ENCODE measurements at regions not wholly inside any gene's neighbourhood (a gene's known extent, or its start where the extent isn't known, plus 50 kb on each side); places are given as distances from the start of the nearest gene placed in this dataset.

GRCh38 chr11:70861559-70861958 is 390.8 kb downstream of the SHANK2 start:
- 39 to 50% (median 46%) methylated on average over 2 of the region's 2 CpGs for WGBS, 3 donors
- no peaks in the 10 kb centered on the region for H3K4me1 ChIP-seq (ENCODE audit: insufficient read depth)
- no peaks in the 10 kb centered on the region for H3K9me3 ChIP-seq
- no peaks in the 10 kb centered on the region for H3K27me3 ChIP-seq
- H3K4me3 ChIP-seq: no peak overlapping the region
- H3K36me3 ChIP-seq: no peaks in the 10 kb centered on the region
- no peak for DNase-seq
- TF ChIP-seq POLR2A (IDR thresholded peaks at IDR 0.05) (no peak), CTCF (IDR thresholded peaks at IDR 0.05) (no peak), EP300 (IDR thresholded peaks at IDR 0.05) (no peak)
- no peak overlapping the region for H3K27ac ChIP-seq
- intact Hi-C loops (cut with DNase I): no loop called here

GRCh38 chr11:70862093-70862492 is 390.3 kb downstream of the SHANK2 start:
- intact Hi-C loops (cut with DNase I): no loop called here
- H3K4me1 ChIP-seq (ENCODE audit: insufficient read depth): no peaks in the 10 kb centered on the region
- H3K27ac ChIP-seq: no peak overlapping the region
- no peaks in the 10 kb centered on the region for H3K36me3 ChIP-seq
- no peak for DNase-seq
- no peak overlapping the region for H3K4me3 ChIP-seq
- WGBS, 3 donors: 62 to 66% (median 63%) methylated on average over 6 of the region's 6 CpGs
- H3K27me3 ChIP-seq: no peaks in the 10 kb centered on the region
- H3K9me3 ChIP-seq: no peaks in the 10 kb centered on the region
- TF ChIP-seq EP300 (IDR thresholded peaks at IDR 0.05) (no peak), POLR2A (IDR thresholded peaks at IDR 0.05) (no peak), CTCF (IDR thresholded peaks at IDR 0.05) (no peak)

GRCh38 chr11:70863186-70863585 is 389.2 kb downstream of the SHANK2 start:
- H3K27me3 ChIP-seq: no peaks in the 10 kb centered on the region
- WGBS, 3 donors: 80 to 85% (median 83%) methylated on average over 9 of the region's 9 CpGs
- H3K4me1 ChIP-seq (ENCODE audit: insufficient read depth): no peaks in the 10 kb centered on the region
- no peak overlapping the region for H3K4me3 ChIP-seq
- DNase-seq: no peak
- no peaks in the 10 kb centered on the region for H3K36me3 ChIP-seq
- H3K9me3 ChIP-seq: no peaks in the 10 kb centered on the region
- intact Hi-C loops (cut with DNase I): no loop called here
- TF ChIP-seq EP300 (IDR thresholded peaks at IDR 0.05): no peak
- TF ChIP-seq CTCF (IDR thresholded peaks at IDR 0.05): no peak
- no peak for TF ChIP-seq POLR2A (IDR thresholded peaks at IDR 0.05)
- H3K27ac ChIP-seq: no peak overlapping the region

GRCh38 chr11:70863993-70864392 is 388.4 kb downstream of the SHANK2 start:
- H3K9me3 ChIP-seq: no peaks in the 10 kb centered on the region
- no peak overlapping the region for H3K4me3 ChIP-seq
- H3K27ac ChIP-seq: no peak overlapping the region
- H3K27me3 ChIP-seq: no peaks in the 10 kb centered on the region
- TF ChIP-seq CTCF (IDR thresholded peaks at IDR 0.05) (no peak), POLR2A (IDR thresholded peaks at IDR 0.05) (no peak), EP300 (IDR thresholded peaks at IDR 0.05) (no peak)
- WGBS, 3 donors: 70 to 77% (median 73%) methylated on average over 4 of the region's 4 CpGs
- intact Hi-C loops (cut with DNase I): no loop called here
- no peaks in the 10 kb centered on the region for H3K4me1 ChIP-seq (ENCODE audit: insufficient read depth)
- H3K36me3 ChIP-seq: no peaks in the 10 kb centered on the region
- DNase-seq: no peak

GRCh38 chr11:70865356-70865755 is 387.0 kb downstream of the SHANK2 start:
- intact Hi-C loops (cut with DNase I): no loop called here
- DNase-seq: no peak
- Histone ChIP-seq H3K36me3 (no peaks in the 10 kb centered on the region), H3K4me3 (no peak overlapping the region), H3K27ac (no peak overlapping the region), H3K9me3 (no peaks in the 10 kb centered on the region), H3K27me3 (no peaks in the 10 kb centered on the region), H3K4me1 (ENCODE audit: insufficient read depth) (no peaks in the 10 kb centered on the region)
- TF ChIP-seq CTCF (IDR thresholded peaks at IDR 0.05): no peak
- no peak for TF ChIP-seq EP300 (IDR thresholded peaks at IDR 0.05)
- no peak for TF ChIP-seq POLR2A (IDR thresholded peaks at IDR 0.05)
- WGBS, 3 donors: 84 to 88% (median 85%) methylated on average over 10 of the region's 10 CpGs

Data from ovary (tissue), 7 donors.